ENCODE measurements at regions not wholly inside any gene's neighbourhood (a gene's known extent, or its start where the extent isn't known, plus 50 kb on each side); places are given as distances from the start of the nearest gene placed in this dataset.

DNA sequence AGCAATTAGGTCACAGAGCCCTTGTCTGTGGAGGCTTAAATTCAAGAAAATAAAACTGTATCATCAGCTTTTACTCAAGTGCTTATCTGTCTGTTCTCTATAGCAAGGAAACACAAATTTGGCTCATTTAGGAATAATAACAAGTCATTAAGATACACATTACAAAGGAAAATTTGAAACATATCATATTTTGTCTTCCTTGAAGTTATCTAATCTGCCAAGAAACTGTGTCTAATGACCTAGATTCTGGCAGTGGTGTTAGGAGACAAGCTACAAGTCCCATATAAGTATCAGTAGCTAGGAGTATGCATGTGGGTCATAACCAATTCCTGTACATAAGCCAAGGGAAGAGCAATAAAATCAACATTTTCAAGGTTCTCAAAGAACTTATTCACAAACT lies 108.2 kb upstream of the SETMAR start:
- TF ChIP-seq, protein P1, sequence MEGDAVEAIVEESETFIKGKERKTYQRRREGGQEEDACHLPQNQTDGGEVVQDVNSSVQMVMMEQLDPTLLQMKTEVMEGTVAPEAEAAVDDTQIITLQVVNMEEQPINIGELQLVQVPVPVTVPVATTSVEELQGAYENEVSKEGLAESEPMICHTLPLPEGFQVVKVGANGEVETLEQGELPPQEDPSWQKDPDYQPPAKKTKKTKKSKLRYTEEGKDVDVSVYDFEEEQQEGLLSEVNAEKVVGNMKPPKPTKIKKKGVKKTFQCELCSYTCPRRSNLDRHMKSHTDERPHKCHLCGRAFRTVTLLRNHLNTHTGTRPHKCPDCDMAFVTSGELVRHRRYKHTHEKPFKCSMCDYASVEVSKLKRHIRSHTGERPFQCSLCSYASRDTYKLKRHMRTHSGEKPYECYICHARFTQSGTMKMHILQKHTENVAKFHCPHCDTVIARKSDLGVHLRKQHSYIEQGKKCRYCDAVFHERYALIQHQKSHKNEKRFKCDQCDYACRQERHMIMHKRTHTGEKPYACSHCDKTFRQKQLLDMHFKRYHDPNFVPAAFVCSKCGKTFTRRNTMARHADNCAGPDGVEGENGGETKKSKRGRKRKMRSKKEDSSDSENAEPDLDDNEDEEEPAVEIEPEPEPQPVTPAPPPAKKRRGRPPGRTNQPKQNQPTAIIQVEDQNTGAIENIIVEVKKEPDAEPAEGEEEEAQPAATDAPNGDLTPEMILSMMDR (IDR thresholded peaks at IDR 0.05; ENCODE audit: poor library complexity, severe bottlenecking) = no peak
- no peak for TF ChIP-seq TAF1 (IDR thresholded peaks at IDR 0.05; ENCODE audit: low read depth)
- no peak for TF ChIP-seq EZH2 (IDR thresholded peaks at IDR 0.05; ENCODE audit: borderline replicate concordance, insufficient read depth, low read length, poor library complexity, severe bottlenecking)
- TF ChIP-seq, protein P2, sequence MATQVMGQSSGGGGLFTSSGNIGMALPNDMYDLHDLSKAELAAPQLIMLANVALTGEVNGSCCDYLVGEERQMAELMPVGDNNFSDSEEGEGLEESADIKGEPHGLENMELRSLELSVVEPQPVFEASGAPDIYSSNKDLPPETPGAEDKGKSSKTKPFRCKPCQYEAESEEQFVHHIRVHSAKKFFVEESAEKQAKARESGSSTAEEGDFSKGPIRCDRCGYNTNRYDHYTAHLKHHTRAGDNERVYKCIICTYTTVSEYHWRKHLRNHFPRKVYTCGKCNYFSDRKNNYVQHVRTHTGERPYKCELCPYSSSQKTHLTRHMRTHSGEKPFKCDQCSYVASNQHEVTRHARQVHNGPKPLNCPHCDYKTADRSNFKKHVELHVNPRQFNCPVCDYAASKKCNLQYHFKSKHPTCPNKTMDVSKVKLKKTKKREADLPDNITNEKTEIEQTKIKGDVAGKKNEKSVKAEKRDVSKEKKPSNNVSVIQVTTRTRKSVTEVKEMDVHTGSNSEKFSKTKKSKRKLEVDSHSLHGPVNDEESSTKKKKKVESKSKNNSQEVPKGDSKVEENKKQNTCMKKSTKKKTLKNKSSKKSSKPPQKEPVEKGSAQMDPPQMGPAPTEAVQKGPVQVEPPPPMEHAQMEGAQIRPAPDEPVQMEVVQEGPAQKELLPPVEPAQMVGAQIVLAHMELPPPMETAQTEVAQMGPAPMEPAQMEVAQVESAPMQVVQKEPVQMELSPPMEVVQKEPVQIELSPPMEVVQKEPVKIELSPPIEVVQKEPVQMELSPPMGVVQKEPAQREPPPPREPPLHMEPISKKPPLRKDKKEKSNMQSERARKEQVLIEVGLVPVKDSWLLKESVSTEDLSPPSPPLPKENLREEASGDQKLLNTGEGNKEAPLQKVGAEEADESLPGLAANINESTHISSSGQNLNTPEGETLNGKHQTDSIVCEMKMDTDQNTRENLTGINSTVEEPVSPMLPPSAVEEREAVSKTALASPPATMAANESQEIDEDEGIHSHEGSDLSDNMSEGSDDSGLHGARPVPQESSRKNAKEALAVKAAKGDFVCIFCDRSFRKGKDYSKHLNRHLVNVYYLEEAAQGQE (IDR thresholded peaks at IDR 0.05; ENCODE audit: borderline replicate concordance) = no peak
- no peak for TF ChIP-seq EP300 (conservative IDR thresholded peaks at IDR 0.05; ENCODE audit: poor library complexity, severe bottlenecking)
- no peak for TF ChIP-seq POLR2AphosphoS5 (IDR thresholded peaks at IDR 0.05)
- no peak for TF ChIP-seq SMC3 (conservative IDR thresholded peaks at IDR 0.05; ENCODE audit: poor library complexity)
- TF ChIP-seq MXI1 (conservative IDR thresholded peaks at IDR 0.05; ENCODE audit: poor library complexity, severe bottlenecking) = no peak
- no peak for TF ChIP-seq RAD21 (conservative IDR thresholded peaks at IDR 0.05)

Measured in neural cell (in vitro differentiated cells).